ENCODE measurements at regions not wholly inside any gene's neighbourhood (a gene's known extent, or its start where the extent isn't known, plus 50 kb on each side); places are given as distances from the start of the nearest gene placed in this dataset.
A peak's percentile ranks its signal among the peaks of the same experiment; 100 is the strongest.

GRCh38 chr11:88405853-88406252, 68.3 kb upstream of the CTSC start:
- DNase-seq, result peak in 1 of 10 donors; percentile 35

GRCh38 chr11:88404932-88405710, 67.6 kb upstream of the CTSC start:
- DNase-seq, result no peak
- intact Hi-C loops (cut with DNase I), result no loop called here

More at GRCh38 chr11:88405853-88406252, 68.3 kb upstream of the CTSC start:
- intact Hi-C loops (cut with DNase I), result no loop called here

- intact Hi-C loops (cut with DNase I), result no loop called here
Observed at GRCh38 chr11:88404391-88404790, 66.9 kb upstream of the CTSC start.

DNA sequence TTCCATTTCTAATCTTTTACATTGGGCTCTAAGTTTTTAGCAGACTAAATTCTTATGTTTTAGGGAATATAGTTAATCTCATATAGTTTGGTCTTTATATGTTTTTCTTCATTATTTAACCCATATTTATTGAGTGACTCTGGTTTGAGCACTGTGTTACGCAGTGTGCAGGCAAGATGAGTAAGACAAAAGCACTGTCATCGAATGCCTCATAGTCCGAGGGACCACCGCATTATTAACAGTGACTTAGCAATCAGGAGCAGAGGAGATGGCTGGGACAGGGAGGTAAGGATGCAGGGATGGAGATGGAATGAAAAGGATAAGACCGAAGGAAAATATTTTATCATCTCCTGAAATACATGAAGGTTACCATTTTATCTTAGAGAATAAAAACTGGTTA, 65.2 kb upstream of the CTSC start:
- intact Hi-C loops (cut with DNase I), result no loop called here
- no peak for DNase-seq

More at GRCh38 chr11:88404391-88404790, 66.9 kb upstream of the CTSC start:
- DNase-seq, result no peak

DNA sequence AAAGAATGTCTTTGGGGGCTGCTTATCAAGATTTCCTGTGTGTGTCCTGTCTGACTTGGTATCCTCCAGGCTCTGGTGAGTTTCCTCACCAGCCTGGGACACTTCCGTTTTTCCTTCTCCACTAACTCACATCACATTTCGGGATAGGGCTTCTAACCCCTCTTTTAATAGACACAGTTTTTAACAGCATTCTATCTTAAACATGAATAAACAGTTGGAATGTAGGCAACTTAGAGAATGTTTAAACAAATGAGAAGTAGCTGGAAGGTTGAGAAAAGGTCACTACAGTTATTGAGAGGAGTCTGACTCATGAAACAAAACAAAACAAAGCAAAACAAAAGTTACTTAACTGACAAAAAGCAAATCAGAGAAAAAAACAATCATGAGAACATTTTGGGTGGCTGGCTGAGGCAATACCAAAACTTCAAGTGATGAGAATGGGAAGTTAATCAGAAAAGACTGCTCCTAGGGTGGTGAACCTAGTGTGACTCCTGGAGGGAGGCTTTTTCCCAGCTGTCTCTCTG, 64.7 kb upstream of the CTSC start:
- no peak for DNase-seq
- intact Hi-C loops (cut with DNase I), result no loop called here

DNA sequence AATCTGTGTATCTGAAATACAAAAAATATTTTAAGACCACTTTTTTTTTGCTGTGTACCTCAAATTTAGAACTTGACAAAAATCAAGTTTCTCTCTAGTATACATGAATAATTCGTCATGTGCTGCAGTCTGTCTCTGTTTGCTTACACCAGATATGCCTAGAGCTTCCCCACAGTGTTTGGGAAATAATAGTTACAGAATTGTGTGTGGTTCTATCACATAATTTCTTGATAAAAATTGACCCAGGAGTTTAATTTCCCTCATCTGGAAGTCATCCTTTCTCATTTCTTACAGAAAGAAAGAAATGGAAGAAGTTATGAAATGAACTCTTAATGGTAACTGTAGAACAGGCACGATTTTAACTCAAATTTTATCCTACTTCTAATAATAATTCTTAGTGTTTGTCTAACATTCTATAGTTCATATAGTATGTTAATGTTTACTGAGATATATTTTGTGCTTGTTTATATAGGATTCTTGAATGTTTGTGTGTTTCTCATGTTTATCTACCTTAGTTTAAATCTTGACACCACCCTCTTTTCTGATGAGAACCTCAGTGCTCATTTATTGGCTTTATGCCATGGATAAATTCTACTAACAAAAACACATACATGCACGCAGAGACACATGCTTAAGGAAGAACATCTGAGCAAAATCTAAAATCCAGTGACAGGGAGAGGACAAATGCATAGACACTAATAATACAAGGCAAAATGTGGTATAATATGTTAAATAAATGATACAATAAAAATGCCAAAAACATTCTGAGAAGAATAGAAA, 61.4 kb upstream of the CTSC start:
- DNase-seq, result no peak
- intact Hi-C loops (cut with DNase I), result no loop called here

DNA sequence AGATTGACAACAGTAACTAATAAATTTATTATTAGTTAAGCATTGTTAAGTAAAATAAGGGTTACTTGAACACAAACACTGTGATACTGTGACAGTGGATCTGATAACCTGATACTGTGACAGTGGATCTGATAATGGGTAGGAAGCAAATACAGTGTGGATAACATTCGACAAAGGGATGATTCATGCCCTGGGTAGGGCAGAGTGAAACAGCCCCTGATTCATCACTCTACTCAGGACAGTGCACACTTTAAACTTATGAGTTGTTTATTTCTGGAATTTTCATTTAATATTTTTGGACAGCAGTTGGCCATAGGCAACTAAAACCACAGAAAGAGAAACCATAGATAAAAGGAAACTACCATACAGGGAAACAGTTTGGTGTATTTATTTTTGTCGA, 60.8 kb upstream of the CTSC start:
- intact Hi-C loops (cut with DNase I), result no loop called here
- DNase-seq, result no peak

DNA sequence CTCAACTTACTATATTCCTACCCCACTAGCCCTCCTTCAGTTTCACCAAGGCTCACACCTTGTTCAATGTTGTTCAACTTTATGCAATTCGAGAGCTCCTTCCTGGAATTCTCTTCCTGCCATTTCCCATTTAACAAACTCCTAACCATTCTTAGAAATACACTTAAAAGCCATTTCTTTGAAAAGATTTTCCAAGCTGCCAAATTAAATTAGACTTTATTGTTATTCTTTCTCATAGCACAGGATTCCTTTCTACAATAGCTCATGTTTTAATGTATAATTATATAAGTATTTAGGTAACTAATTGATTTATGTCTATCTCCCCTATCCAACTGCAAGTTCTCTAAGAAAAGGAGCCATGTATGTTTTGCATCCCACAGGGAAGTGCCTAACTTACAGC, 52.7 kb upstream of the CTSC start:
- intact Hi-C loops (cut with DNase I), result no loop called here
- no peak for DNase-seq

- DNase-seq, result no peak
- intact Hi-C loops (cut with DNase I), result no loop called here
Observed at GRCh38 chr11:88387957-88388356, 50.4 kb upstream of the CTSC start.
